NCI-H82 treated with DMSO at 0.1 percent for 48 hours (cell line): ENCODE measurements at regions not wholly inside any gene's neighbourhood (a gene's known extent, or its start where the extent isn't known, plus 50 kb on each side); places are given as distances from the start of the nearest gene placed in this dataset.

ENCODE experiments used
- DNase-seq: peaks from one replicate; lab custom pipeline; 2025; ENCODE audit not compliant: unreplicated experiment; lab: John Stamatoyannopoulos, UW

GRCh38 chr17:79428988-79429387 is 181.9 kb downstream of the RBFOX3 start:
- DNase-seq: no peak

- no peak for DNase-seq
Measured at GRCh38 chr17:79427621-79428539, 183.0 kb downstream of the RBFOX3 start.

- DNase-seq: no peak
Measured at GRCh38 chr17:79425686-79426085, 185.2 kb downstream of the RBFOX3 start.

- DNase-seq: no peak
Measured at GRCh38 chr17:79424471-79425185, 186.2 kb downstream of the RBFOX3 start.

- DNase-seq: no peak
Measured at GRCh38 chr17:79423811-79424465, 186.9 kb downstream of the RBFOX3 start.

GRCh38 chr17:79422236-79422635 is 188.6 kb downstream of the RBFOX3 start:
- no peak for DNase-seq

- no peak for DNase-seq
Measured at GRCh38 chr17:79420318-79421243, 190.3 kb downstream of the RBFOX3 start.

GRCh38 chr17:79417476-79417988 is 193.3 kb downstream of the RBFOX3 start:
- DNase-seq: no peak

- no peak for DNase-seq
Measured at GRCh38 chr17:79415909-79416308, 194.9 kb downstream of the RBFOX3 start.

- no peak for DNase-seq
Measured at GRCh38 chr17:79415365-79415764, 195.5 kb downstream of the RBFOX3 start.

- DNase-seq: no peak
Measured at GRCh38 chr17:79414793-79415211, 196.0 kb downstream of the RBFOX3 start.

- DNase-seq: no peak
Measured at GRCh38 chr17:79414063-79414792, 196.6 kb downstream of the RBFOX3 start.

- DNase-seq: no peak
Measured at GRCh38 chr17:79413611-79414010, 197.2 kb downstream of the RBFOX3 start.

- DNase-seq: no peak
Measured at GRCh38 chr17:79412886-79413390, 197.9 kb downstream of the RBFOX3 start.

- DNase-seq: no peak
Measured at GRCh38 chr17:79412110-79412509, 198.7 kb downstream of the RBFOX3 start.

- no peak for DNase-seq
Measured at GRCh38 chr17:79411419-79411818, 199.4 kb downstream of the RBFOX3 start.

GRCh38 chr17:79410681-79411080 is 200.2 kb downstream of the RBFOX3 start:
- no peak for DNase-seq

GRCh38 chr17:79408251-79408650 is 202.6 kb downstream of the RBFOX3 start:
- no peak for DNase-seq

- no peak for DNase-seq
Measured at GRCh38 chr17:79407385-79407784, 203.5 kb downstream of the RBFOX3 start.
